Upper lobe of left lung (tissue), 6 donors: ENCODE measurements at regions not wholly inside any gene's neighbourhood (a gene's known extent, or its start where the extent isn't known, plus 50 kb on each side); places are given as distances from the start of the nearest gene placed in this dataset.

ENCODE experiments used
- ATAC-seq, 2 donors: fragments of 200-7000 bp; cut with Tn5 transposase; one replicate each; pipeline ENCODE4 v1.9.1; 2022; ENCODE audit warnings: mild to moderate bottlenecking in 2 of 2, moderate library complexity in 2 of 2; ENCODE audit not compliant: low FRiP score in 2 of 2
- DNase-seq, 2 donors: peaks; one replicate each; pipeline ENCODE4 v3.0.0-alpha.2; 2019 to 2020
- H3K27ac ChIP-seq, 4 donors: fragments of 200-600 bp; sonication (generic); one replicate each; pipeline ENCODE4 v1.5.1; 2016 to 2019
- H3K27me3 ChIP-seq, 4 donors: fragments of 200-600 bp; sonication (generic); one replicate each; pipeline ENCODE4 v1.5.1; 2017 to 2019
- H3K36me3 ChIP-seq, 4 donors: fragments of 200-600 bp; sonication (generic); one replicate each; pipeline ENCODE4 v1.5.1; 2016 to 2019
- H3K4me1 ChIP-seq, 4 donors: fragments of 200-600 bp; sonication (generic); one replicate each; pipeline ENCODE4 v1.5.1; 2018 to 2019
- H3K4me3 ChIP-seq, 4 donors: fragments of 200-600 bp; sonication (generic); one replicate each; pipeline ENCODE4 v1.5.1; 2017 to 2019; ENCODE audit warnings: mild to moderate bottlenecking in 2 of 4, moderate library complexity in 1 of 4
- H3K9me3 ChIP-seq, 4 donors: fragments of 200-600 bp; sonication (generic); one replicate each; pipeline ENCODE4 v1.5.1; 2018 to 2019
- CTCF ChIP-seq, 6 experiments: fragments of 450-650 bp in 4 of 6; fragments of 200-600 bp in 2 of 6; sonication (generic) in 2 of 6; IDR thresholded peaks; one replicate each; pipeline ENCODE4 v1.5.1; 2016 to 2019; ENCODE audit warnings: antibody characterized with exemption in 6 of 6
- EP300 ChIP-seq, 4 donors: sonication (generic); formaldehyde crosslinking; IDR thresholded peaks; one replicate each; pipeline ENCODE4 v1.5.1; 2017; ENCODE audit warnings: antibody characterized with exemption in 4 of 4, control low read depth in 2 of 4
- POLR2A ChIP-seq, 4 donors: fragments of 450-650 bp; IDR thresholded peaks; one replicate each; pipeline ENCODE4 v1.5.1; 2016 to 2017; ENCODE audit warnings: antibody characterized with exemption in 4 of 4, mild to moderate bottlenecking in 2 of 4
- POLR2AphosphoS5 ChIP-seq, 2 donors: sonication (generic); formaldehyde crosslinking; IDR thresholded peaks; one replicate each; pipeline ENCODE4 v1.5.1; 2017; ENCODE audit warnings: antibody characterized with exemption in 2 of 2
- WGBS, 2 donors: methylation state at CpG; one replicate each; pipeline ENCODE4 v1.1.5; 2017 to 2018; 5-methylcytosine and 5-hydroxymethylcytosine counted together
- donor health status: DM: no; HTN: no; CAD: no; lungs with moderate emphysema.
- donor health status: DM: no; HTN: yes; CAD: no; lungs with severe emphysema.

GRCh38 chr5:27316271-27316650 is 277.9 kb upstream of the CDH9 start:
- WGBS, 2 donors, result 82 to 87% methylated on average over 2 of the region's 2 CpGs

GRCh38 chr5:27315363-27316270 is 277.2 kb upstream of the CDH9 start:
- Histone ChIP-seq H3K27me3 (no peaks in the 10 kb centered on the region), H3K27ac (no peak overlapping the region), H3K4me3 (no peak overlapping the region), H3K9me3 (no peaks in the 10 kb centered on the region), H3K36me3 (no peaks in the 10 kb centered on the region), H3K4me1 (no peaks in the 10 kb centered on the region)
- 60 to 62% methylated on average over 7 of the region's 7 CpGs for whole genome bisulfite sequencing, 2 donors
- TF ChIP-seq CTCF (IDR thresholded peaks at IDR 0.05), result no peak
- TF ChIP-seq POLR2A (IDR thresholded peaks at IDR 0.05), result no peak
- no peak for TF ChIP-seq EP300 (IDR thresholded peaks at IDR 0.05)
- no peak for TF ChIP-seq POLR2AphosphoS5 (IDR thresholded peaks at IDR 0.05)
- DNase-seq (no peak), ATAC-seq (peak in 1 of 2 donors; percentile 47)

More at GRCh38 chr5:27316271-27316650, 277.9 kb upstream of the CDH9 start:
- Histone ChIP-seq H3K9me3 (no peaks in the 10 kb centered on the region), H3K36me3 (no peaks in the 10 kb centered on the region), H3K27ac (no peak overlapping the region), H3K27me3 (no peaks in the 10 kb centered on the region), H3K4me3 (no peak overlapping the region), H3K4me1 (no peaks in the 10 kb centered on the region)
- DNase-seq (no peak), ATAC-seq (no peak)
- TF ChIP-seq EP300 (IDR thresholded peaks at IDR 0.05), result no peak
- TF ChIP-seq CTCF (IDR thresholded peaks at IDR 0.05), result no peak
- TF ChIP-seq POLR2A (IDR thresholded peaks at IDR 0.05), result no peak
- no peak for TF ChIP-seq POLR2AphosphoS5 (IDR thresholded peaks at IDR 0.05)

DNA sequence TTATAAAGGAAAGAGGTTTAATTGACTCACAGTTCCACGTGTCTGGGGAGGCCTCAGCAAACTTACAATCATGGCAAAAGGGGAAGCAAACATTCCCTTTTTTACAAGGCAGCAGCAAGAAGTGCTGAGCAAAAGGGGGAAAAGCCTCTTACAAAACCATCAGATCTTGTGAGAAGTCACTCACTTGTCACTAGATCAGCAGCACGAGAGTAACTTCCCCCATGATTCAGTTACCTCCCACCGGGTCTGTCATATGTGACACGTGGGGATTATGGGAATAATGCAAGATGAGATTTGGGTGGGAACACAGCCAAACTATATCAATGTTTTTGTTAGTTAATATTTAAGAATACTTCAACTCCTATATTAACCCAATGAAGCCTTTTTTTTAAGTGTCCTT is 275.2 kb upstream of the CDH9 start:
- Histone ChIP-seq H3K4me1 (no peaks in the 10 kb centered on the region), H3K27ac (no peak overlapping the region), H3K36me3 (no peaks in the 10 kb centered on the region), H3K9me3 (no peaks in the 10 kb centered on the region), H3K27me3 (no peaks in the 10 kb centered on the region), H3K4me3 (no peak overlapping the region)
- WGBS, 2 donors, result 25 to 35% methylated on average over 4 of the region's 4 CpGs
- DNase-seq (no peak), ATAC-seq (no peak)
- no peak for TF ChIP-seq POLR2AphosphoS5 (IDR thresholded peaks at IDR 0.05)

DNA sequence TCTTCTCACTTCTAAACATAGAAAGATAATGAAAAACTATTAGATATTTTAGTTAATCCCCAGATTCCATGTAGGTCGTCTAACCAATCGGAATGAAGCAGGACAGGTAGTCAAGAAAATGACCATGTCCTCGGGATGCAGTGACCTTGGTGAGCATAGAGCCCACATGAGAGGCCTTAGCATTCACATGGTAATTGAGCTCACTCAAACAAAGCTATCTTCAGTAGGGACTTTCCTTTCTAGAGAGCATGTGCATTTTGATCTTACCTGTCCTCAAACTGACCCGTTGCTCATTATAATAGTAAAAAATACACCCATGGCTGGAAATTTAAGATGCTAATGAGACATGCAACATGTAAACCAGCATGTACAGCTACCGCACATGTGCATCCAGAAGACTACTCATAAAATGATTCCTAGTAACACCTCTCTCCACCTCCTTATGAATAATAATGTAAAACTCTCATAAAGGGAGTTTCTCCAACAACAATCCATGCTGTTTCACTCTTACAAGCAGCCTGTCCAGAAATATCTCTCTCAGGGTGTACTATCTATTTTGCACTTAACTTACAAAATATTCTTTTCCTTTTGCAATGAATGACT is 274.0 kb upstream of the CDH9 start:
- H3K4me1 ChIP-seq, result no peaks in the 10 kb centered on the region
- H3K9me3 ChIP-seq, result no peaks in the 10 kb centered on the region
- WGBS, 2 donors, result 78 to 80% methylated on average over 5 of the region's 5 CpGs
- no peak overlapping the region for H3K4me3 ChIP-seq
- H3K27ac ChIP-seq, result no peak overlapping the region
- ATAC-seq (no peak), DNase-seq (no peak)
- TF ChIP-seq CTCF (IDR thresholded peaks at IDR 0.05) (no peak), POLR2AphosphoS5 (IDR thresholded peaks at IDR 0.05) (no peak), POLR2A (IDR thresholded peaks at IDR 0.05) (no peak), EP300 (IDR thresholded peaks at IDR 0.05) (no peak)
- H3K36me3 ChIP-seq, result no peaks in the 10 kb centered on the region
- H3K27me3 ChIP-seq, result no peaks in the 10 kb centered on the region

GRCh38 chr5:27311544-27311943 is 273.2 kb upstream of the CDH9 start:
- ATAC-seq (no peak), DNase-seq (no peak)
- H3K36me3 ChIP-seq, result no peaks in the 10 kb centered on the region
- no peaks in the 10 kb centered on the region for H3K27me3 ChIP-seq
- H3K4me1 ChIP-seq, result no peaks in the 10 kb centered on the region
- no peak overlapping the region for H3K27ac ChIP-seq
- no peaks in the 10 kb centered on the region for H3K9me3 ChIP-seq
- no peak overlapping the region for H3K4me3 ChIP-seq
- 34 to 40% methylated on average over 1 of the region's 1 CpG for WGBS, 2 donors
- TF ChIP-seq POLR2AphosphoS5 (IDR thresholded peaks at IDR 0.05), result no peak
- no peak for TF ChIP-seq POLR2A (IDR thresholded peaks at IDR 0.05)
- TF ChIP-seq CTCF (IDR thresholded peaks at IDR 0.05), result no peak
- no peak for TF ChIP-seq EP300 (IDR thresholded peaks at IDR 0.05)
